GM20000 (cell line): ENCODE measurements at regions not wholly inside any gene's neighbourhood (a gene's known extent, or its start where the extent isn't known, plus 50 kb on each side); places are given as distances from the start of the nearest gene placed in this dataset.
"Not testable (repeated sequence)": the region's sequence is repeated elsewhere in the genome, so short reads cannot be mapped to it uniquely, and the experiment has no call there.

ENCODE experiments used
- DNase-seq: peaks from one replicate; pipeline ENCODE4 v3.0.0; 2012; ENCODE audit warnings: low spot score
- CTCF ChIP-seq: IDR thresholded peaks from 2 replicates; pipeline ENCODE4 v1.5.1; 2012; ENCODE audit warnings: mild to moderate bottlenecking, control low read depth; ENCODE audit errors: extremely low read depth, missing control alignments

- DNase-seq, result not testable (repeated sequence)
Measured at GRCh38 chr7:6882321-6882721, 56.2 kb upstream of the CCZ1B start.

- DNase-seq, result not testable (repeated sequence)
Measured at GRCh38 chr7:6883756-6884155, 57.7 kb upstream of the CCZ1B start.

DNA sequence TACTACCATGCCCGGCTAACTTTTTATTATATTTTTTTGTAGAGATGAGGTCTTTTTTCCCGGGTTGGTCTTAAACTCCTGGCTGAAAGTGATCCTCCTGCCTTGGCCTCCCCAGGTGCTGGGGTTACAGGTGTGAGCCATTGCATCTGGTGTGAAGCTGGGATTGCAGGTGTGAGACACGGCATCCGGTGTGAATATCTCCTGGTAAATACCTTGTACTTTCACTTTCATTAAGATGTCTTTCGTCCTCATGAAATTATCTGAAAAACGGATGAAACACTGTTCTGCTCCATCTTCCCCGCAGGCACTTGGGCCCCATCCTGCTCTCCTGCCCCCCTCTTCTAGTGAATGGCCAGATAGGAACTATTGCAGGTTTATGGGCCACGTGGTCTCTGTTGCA lies 60.1 kb upstream of the CCZ1B start:
- no peak for DNase-seq
- no peak for TF ChIP-seq CTCF

DNA sequence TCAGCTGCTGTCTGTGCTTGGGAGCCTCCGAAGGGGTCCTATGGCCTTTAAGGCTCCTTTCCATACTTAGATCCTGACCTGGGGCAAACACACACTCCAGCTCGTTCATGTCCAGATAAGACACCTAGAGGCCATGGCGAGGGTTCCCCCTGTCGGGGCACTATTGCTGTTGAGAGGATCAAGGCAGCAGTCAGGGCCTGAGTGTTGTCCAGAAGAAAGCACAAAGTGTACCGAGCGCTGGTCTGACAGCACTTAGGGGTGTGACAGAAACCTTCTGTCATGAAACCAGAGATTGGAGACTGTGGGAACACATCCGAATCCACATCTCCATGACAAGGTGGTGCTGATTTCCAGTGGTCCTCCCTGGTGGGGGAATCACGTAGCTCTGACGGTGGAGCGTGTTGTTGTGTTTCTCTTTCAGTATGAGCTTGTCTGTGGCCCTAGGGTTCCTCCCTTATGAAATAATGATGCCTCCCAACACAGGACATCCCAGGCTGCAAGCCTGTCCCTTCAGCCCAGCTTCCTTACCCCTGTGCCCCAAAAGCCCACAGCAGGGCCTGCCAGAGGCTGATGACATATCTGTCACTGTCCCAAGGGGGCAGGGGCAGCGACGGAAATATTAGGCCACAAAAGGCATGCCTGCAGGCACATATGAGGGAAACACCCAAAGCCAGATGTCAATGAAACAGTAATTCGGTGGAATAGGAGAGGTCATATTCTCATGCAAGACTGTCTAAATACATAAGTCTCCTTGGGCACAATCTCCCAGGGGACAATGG lies 62.4 kb upstream of the CCZ1B start:
- not testable (repeated sequence) for DNase-seq

GRCh38 chr7:6889252-6889812 lies 63.3 kb upstream of the CCZ1B start:
- no peak for DNase-seq
- TF ChIP-seq CTCF, result no peak

DNA sequence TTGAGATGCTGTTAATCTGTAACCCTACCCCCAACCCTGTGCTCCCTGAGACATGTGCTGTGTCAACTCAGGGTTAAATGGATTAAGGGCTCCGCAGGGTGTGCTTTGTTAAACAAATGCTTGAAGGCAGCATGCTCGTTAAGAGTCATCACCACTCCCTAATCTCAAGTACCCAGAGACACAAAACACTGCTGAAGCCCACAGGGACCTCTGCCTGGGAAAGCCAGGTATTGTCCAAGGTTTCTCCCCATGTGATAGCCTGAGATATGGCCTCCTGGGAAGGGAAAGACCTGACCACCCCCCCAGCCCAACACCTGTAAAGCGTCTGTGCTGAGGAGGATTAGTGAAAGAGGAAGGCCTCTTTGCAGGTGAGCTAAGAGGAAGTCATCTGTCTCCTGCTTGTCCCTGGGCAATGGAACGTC lies 76.0 kb upstream of the CCZ1B start:
- not testable (repeated sequence) for DNase-seq

DNA sequence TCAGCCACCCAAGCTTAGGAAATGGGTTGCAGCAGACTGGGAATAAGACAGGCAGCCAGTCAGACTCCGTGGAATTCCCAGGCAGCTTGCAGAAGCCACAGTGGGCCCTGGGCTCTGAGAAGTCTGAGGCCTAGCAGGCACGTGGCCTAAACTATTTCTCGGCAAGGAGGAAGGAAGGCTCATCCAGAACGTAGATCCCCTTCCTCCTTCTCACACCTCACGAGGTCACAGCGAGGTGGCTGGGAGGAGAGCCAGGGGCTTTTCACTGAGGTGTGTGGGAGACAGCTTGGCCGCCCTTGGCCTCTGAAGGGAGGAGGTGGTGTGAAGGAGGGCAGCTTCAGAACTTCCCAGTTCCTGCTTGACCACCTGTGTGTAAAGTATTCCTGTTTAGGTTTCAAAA lies 77.2 kb upstream of the CCZ1B start:
- DNase-seq, result not testable (repeated sequence)

GRCh38 chr7:6903792-6904191 lies 77.7 kb upstream of the CCZ1B start:
- DNase-seq, result not testable (repeated sequence)

- no peak for DNase-seq
- no peak for TF ChIP-seq CTCF
Measured at GRCh38 chr7:6917258-6917657, 91.2 kb upstream of the CCZ1B start.

- DNase-seq, result not testable (repeated sequence)
Measured at GRCh38 chr7:6919169-6919568, 93.1 kb upstream of the CCZ1B start.

DNA sequence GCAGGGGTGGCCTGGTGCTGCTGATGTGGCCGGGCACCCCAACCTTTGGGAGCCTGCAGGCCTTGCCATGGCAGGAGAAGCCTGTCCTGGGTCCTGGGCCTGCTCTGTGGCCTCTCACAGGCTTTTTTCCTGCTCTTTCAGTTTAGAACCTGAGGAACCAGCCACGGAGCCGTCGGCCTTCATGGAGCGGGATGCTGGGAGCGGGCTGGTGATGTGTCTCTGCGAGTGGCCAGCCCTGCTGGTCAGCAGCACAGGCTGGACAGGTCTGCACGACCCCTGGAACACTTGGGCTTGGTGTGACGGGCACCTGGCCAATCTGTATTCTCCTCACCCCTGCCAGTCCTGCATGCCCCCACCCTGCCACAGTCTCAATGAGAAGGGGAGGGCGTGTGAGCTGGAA lies 98.4 kb upstream of the CCZ1B start:
- DNase-seq, result not testable (repeated sequence)

- not testable (repeated sequence) for DNase-seq
Measured at GRCh38 chr7:6926193-6927174, 100.4 kb upstream of the CCZ1B start.

DNA sequence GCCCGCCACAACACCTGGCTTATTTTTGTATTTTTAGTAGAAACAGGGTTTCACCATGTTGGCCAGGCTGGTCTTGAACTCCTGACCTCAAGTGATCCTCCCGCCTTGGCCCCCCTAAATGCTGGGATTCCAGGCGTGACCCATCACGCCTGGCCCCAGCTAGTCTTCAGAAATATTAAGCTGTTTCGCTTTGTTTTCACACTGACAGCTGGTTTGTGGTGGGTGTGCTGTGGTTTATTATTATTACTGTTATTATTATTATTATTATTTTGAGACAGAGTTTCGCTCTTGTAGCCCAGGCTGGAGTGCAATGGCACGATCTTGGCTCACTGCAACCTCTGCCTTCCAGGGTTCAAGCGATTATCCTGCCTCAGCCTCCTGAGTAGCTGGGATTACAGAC lies 101.6 kb upstream of the CCZ1B start:
- not testable (repeated sequence) for DNase-seq

GRCh38 chr7:6929588-6929987 lies 103.5 kb upstream of the CCZ1B start:
- DNase-seq, result not testable (repeated sequence)

DNA sequence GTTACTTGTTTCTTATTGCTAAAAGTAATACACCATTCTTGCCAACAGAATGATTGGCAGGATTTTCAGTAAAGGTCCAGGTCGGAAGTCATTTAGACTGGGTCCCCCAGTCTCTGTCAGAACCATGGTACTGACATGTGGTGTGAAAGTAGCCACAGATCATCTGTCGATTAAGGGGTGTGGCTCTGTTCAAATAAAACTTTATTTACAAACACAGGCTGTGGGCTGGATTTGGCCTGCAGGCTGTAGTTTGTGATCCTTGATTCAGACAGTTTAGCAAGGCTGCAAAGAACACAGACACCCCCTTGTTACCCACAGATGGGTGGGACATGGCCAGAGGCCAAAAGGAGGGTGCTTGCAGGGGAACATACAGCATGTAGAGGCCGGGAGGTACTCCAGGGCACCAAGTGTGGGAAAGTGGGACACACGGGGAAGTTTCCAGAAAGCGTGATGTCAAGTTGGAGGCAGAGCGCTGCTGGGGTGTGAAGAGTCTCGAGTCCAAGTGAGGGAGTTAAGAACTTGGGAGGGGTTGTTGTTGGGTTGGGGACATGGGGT lies 104.1 kb upstream of the CCZ1B start:
- DNase-seq, result not testable (repeated sequence)

DNA sequence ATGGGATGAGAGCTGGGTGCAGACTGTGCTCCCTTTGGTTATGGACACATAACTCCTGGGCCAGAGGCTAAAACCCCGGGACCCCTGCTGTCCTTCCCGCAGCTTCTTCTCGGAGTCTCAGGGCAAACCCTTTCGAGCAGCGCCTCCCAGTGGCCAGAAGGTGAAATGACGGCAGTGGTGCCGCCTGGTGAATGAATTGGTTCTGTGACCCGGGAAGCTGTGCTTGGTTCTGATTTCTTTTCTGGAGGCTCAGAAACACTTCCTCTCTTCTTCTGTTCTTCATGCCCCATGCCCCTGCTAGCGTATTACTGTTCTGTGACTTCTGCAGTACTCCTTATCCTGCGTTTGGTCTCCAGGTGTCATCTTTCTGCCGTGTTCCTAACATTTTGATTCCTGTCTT lies 104.7 kb upstream of the CCZ1B start:
- not testable (repeated sequence) for DNase-seq

GRCh38 chr7:6931456-6931855 lies 105.4 kb upstream of the CCZ1B start:
- DNase-seq, result not testable (repeated sequence)
